HUES48 (cell line): ENCODE measurements at regions not wholly inside any gene's neighbourhood (a gene's known extent, or its start where the extent isn't known, plus 50 kb on each side); places are given as distances from the start of the nearest gene placed in this dataset.

ENCODE experiments used
- H3K27ac ChIP-seq: one replicate; pipeline ENCODE4 v1.7.0; 2013; ENCODE audit warnings: low read depth, low read length, inconsistent platforms
- H3K27me3 ChIP-seq: 2 replicates; pipeline ENCODE4 v1.6.1; 2013; ENCODE audit warnings: mild to moderate bottlenecking, low read length; ENCODE audit not compliant: control insufficient read depth, insufficient read depth
- H3K36me3 ChIP-seq: 2 replicates; pipeline ENCODE4 v1.6.1; 2013; ENCODE audit warnings: low read length; ENCODE audit not compliant: control insufficient read depth, insufficient read depth
- H3K4me1 ChIP-seq: 2 replicates; pipeline ENCODE4 v1.6.1; 2013; ENCODE audit warnings: mild to moderate bottlenecking, low read length; ENCODE audit not compliant: control insufficient read depth, insufficient read depth
- H3K4me3 ChIP-seq: 2 replicates; pipeline ENCODE4 v1.5.1; 2013; ENCODE audit warnings: mild to moderate bottlenecking, low read depth, low read length
- H3K9ac ChIP-seq: 2 replicates; pipeline ENCODE4 v1.6.1; 2013; ENCODE audit warnings: mild to moderate bottlenecking, low read depth, low read length, moderate library complexity
- H3K9me3 ChIP-seq: 2 replicates; pipeline ENCODE4 v1.6.1; 2013; ENCODE audit warnings: low read length; ENCODE audit not compliant: control insufficient read depth, insufficient read depth

DNA sequence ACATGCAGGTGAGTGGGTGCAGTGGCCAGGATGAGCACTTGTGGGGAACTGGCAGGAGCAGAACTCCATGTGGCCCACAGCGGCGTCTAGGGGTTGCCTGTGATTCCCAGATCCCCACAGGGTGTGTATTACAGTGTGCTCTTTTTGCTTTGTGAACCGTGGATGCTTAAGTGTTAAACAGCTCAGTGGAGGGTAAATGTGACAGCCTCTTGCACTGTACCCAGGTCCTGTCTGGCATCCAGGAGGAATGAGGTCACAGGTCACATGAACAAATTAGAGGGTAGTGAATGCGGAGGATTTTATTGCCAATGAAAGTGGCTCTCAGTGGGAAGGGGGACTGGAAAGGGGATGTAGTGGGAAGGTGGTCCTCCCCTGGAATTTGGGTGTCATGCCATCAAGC, 447.8 kb downstream of the SPRY1 start:
- Histone ChIP-seq H3K9ac (no peak overlapping the region), H3K27ac (no peak overlapping the region), H3K4me1 (peaks cover 10% of the 10 kb centered on the region; the same call in 1 of the 2 replicates), H3K9me3 (no peaks in the 10 kb centered on the region), H3K27me3 (no peaks in the 10 kb centered on the region), H3K36me3 (no peaks in the 10 kb centered on the region), H3K4me3 (no peak overlapping the region)

DNA sequence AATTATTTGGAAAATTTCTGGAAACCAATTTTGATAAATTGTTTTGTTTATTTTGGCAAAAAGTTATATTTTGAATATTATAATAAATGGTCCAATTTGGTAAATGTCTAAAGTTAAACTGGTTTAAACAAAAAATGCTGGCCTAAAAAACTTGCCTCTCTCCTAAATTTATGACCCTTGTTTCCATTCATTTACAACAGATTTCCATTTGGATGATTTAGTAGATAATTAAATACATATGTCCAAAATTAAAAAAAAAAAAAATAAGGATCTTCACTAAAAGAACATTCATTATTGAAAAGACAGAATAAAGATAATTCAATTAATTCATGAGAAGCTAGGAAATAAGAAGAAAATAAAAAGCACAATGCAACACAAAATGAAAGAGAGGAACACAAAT, 449.5 kb downstream of the SPRY1 start:
- no peak overlapping the region for H3K9ac ChIP-seq
- H3K27ac ChIP-seq = no peak overlapping the region
- H3K27me3 ChIP-seq = no peaks in the 10 kb centered on the region
- H3K4me3 ChIP-seq = no peak overlapping the region
- no peaks in the 10 kb centered on the region for H3K9me3 ChIP-seq
- H3K36me3 ChIP-seq = no peaks in the 10 kb centered on the region
- H3K4me1 ChIP-seq = peaks cover 14% of the 10 kb centered on the region; the same call in 1 of the 2 replicates

DNA sequence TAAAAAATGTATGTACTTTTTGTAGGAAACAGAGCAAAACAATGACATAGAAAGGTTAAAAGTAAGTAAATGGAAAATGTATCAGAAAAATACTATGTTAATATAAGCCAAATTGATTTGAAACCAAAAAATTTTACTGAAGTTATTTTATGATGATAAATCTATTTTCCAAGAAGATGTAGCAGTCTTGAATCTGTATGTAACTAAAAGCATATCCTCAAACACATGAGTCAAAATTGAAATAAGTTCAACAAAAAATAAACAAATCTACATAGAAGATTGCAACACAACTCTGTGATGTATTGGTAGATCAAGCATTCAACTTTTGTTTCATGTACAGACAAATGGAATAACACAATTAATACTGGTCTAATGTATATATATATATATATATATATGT, 450.0 kb downstream of the SPRY1 start:
- peaks cover 14% of the 10 kb centered on the region; the same call in 1 of the 2 replicates for H3K4me1 ChIP-seq
- no peaks in the 10 kb centered on the region for H3K9me3 ChIP-seq
- no peak overlapping the region for H3K4me3 ChIP-seq
- no peaks in the 10 kb centered on the region for H3K36me3 ChIP-seq
- no peaks in the 10 kb centered on the region for H3K27me3 ChIP-seq
- H3K27ac ChIP-seq = no peak overlapping the region
- H3K9ac ChIP-seq = no peak overlapping the region

DNA sequence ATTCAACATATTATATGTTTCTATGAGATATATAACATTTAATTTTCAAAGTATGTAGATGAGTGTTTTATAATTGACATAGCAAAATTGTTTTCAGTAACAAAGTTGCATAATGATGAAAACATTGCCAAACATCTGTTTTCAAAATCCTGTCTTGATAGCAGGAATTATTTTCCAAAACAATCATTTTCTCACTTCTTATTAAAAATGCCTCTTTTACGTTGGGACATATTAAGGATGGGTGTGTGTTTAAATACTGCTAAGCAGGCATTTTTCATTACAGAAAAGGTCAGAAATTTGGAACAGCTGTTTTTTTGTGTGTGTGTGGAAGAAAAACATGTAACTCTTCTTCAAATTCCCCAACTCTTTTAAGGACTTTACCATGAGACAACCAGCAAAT, 452.0 kb downstream of the SPRY1 start:
- Histone ChIP-seq H3K9me3 (no peaks in the 10 kb centered on the region), H3K36me3 (no peaks in the 10 kb centered on the region), H3K9ac (no peak overlapping the region), H3K4me1 (0 out of 2 replicates have a peak, but pooled peaks cover 5% of the 10 kb centered on the region), H3K4me3 (no peak overlapping the region), H3K27me3 (no peaks in the 10 kb centered on the region), H3K27ac (no peak overlapping the region)

DNA sequence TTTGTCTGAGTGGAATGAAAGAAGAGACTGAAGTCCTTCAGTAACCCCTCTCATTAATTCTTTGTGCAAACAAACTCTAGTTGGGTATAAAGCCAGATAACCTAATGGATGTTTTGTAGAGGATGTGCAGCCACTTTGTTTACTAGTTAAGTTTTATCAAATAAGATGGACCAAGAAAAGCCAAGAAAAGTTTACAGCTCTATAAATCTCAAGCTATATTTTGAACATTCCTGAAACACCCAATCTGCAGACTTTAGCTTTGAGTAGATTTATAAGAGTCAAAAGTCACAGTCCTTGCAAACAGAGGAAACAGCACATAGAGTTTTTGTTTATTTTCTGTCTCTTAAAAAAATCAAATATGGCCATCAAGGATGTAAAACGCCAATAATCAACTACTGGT, 452.9 kb downstream of the SPRY1 start:
- Histone ChIP-seq H3K9ac (no peak overlapping the region), H3K4me1 (0 out of 2 replicates have a peak, but pooled peaks cover 5% of the 10 kb centered on the region), H3K27ac (no peak overlapping the region), H3K36me3 (no peaks in the 10 kb centered on the region), H3K4me3 (no peak overlapping the region), H3K9me3 (no peaks in the 10 kb centered on the region), H3K27me3 (no peaks in the 10 kb centered on the region)

DNA sequence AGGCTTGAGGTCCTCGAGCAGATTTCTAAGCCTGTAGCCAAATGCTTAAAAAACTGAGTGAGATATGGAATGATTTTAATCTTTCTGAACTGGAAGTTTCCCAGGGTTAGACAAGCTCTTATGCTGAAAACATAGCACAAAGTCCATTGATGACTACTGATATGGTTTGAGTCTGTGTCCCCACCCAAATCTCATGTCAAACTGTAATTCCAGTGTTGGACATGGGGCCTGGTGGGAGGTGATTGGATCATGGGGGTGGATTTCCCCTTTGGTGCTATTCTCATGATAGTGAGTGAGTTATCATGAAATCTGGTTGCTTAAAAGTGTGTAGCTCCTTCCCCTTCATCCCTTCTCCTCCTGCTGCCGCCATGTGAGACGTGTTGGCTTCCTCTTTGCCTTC, 454.9 kb downstream of the SPRY1 start:
- H3K9ac ChIP-seq = no peak overlapping the region
- H3K27me3 ChIP-seq = no peaks in the 10 kb centered on the region
- no peaks in the 10 kb centered on the region for H3K9me3 ChIP-seq
- H3K4me3 ChIP-seq = no peak overlapping the region
- H3K36me3 ChIP-seq = no peaks in the 10 kb centered on the region
- no peak overlapping the region for H3K27ac ChIP-seq
- peaks cover 7% of the 10 kb centered on the region; the same call in 1 of the 2 replicates for H3K4me1 ChIP-seq

DNA sequence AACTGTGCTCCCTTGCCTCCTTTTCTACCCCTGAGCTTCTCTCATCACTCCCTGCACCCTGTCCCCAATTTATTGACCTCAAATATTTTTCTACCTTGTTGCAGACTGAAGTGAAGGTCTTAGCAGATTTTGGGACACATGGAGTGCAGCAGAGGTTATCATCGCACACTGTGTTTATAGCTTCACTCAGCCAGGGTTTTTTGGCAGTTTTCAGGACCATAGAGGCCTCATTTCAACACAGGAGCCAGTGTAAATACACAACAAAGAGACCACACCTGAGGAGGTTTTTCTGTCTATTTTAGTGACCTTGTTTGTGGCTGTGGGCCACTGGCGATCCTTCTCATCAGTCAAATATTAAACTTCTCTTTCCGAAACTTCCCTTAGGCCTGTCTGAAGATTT, 457.1 kb downstream of the SPRY1 start:
- no peak overlapping the region for H3K27ac ChIP-seq

DNA sequence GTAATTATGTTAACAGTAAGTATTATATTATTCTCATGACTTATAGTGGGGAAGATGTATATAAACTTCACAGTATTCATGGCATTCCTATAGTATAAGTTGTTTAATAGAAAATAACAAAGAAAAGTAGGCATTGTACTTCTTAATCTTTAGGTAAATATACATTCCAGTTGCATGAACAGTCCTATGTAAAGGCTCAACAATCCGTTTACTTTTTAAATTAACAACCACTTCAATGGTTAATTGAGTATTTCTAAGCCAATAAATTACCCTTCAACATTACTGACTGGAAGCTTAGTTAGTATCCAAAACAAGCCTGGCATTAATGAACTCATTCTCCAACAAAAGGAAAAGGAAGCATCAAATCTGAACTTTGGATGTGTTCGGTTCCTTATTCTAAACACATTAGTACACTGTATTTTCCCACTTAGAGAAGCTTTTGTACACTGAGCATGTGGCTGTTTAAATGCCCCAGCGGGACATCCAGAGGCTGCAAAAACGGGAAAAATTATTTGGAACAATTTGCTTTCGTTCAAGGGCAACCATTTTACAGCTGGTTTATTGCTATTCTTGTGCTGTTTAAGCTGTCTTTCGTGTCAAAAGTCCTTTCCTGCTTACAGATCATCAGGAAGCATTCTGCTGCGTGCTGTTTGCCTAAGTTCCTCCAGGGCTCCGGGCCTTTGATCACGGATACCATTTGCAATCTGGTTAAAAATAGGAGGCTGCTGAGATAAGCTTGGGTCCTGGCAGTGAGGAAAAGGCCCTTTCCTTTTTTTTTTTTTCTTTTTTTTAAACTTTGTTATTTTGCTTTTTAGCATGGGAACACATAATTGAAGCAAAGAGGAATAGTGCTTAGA, 460.3 kb downstream of the SPRY1 start:
- Histone ChIP-seq H3K4me1 (peaks cover 19% of the 10 kb centered on the region), H3K27me3 (no peaks in the 10 kb centered on the region), H3K9me3 (no peaks in the 10 kb centered on the region), H3K4me3 (peak overlapping the region; percentile 30; the same call in 1 of the 2 replicates), H3K9ac (peak overlapping the region; percentile 37; the same call in 1 of the 2 replicates), H3K27ac (peak overlapping the region; percentile 84), H3K36me3 (no peaks in the 10 kb centered on the region)

More for the DNA sequence above, 457.1 kb downstream of the SPRY1 start:
- Histone ChIP-seq H3K4me3 (no peak overlapping the region), H3K9me3 (no peaks in the 10 kb centered on the region), H3K9ac (no peak overlapping the region), H3K36me3 (no peaks in the 10 kb centered on the region), H3K27me3 (no peaks in the 10 kb centered on the region), H3K4me1 (peaks cover 25% of the 10 kb centered on the region)

DNA sequence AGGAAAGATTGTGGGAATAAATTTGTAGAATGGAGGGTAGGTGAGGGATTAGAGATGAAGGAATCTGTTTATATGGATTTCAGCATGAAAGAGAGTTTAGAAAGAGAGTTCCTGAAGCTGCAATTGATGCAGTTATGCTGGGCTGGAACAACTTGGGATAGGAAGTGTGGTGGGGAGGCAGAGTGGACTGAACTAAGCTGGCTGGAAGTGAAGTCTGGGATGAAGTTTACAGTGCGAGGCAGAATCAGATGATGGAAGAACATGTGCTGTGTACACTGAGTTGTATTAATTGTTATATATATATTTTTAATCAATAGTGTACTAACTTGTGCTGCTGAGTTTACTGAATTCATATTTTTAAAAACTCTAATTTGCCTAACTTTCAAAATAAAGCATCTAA, 461.9 kb downstream of the SPRY1 start:
- no peaks in the 10 kb centered on the region for H3K27me3 ChIP-seq
- no peaks in the 10 kb centered on the region for H3K36me3 ChIP-seq
- H3K9ac ChIP-seq = no peak overlapping the region
- H3K9me3 ChIP-seq = no peaks in the 10 kb centered on the region
- peaks cover 19% of the 10 kb centered on the region for H3K4me1 ChIP-seq
- no peak overlapping the region for H3K27ac ChIP-seq
- H3K4me3 ChIP-seq = no peak overlapping the region

DNA sequence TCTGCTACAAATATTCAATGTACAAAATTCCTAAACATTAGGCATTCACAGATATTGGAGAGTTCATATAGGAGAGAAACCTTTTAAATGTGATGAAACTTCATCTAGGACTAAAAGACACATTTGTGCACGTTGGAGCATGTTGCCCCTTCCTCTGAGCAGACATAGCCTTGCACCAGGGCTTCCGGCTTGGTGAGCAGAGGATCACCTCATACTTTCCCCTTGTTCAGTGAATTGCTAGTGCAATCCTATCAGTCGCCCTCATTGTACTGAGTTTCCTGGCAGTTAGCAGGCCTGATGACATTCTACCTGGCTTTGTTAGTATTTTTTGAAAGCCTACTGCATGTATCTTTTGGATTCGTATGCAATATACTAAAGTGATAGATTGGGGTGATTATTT, 466.2 kb downstream of the SPRY1 start:
- no peaks in the 10 kb centered on the region for H3K27me3 ChIP-seq
- H3K9ac ChIP-seq = no peak overlapping the region
- peaks cover 5% of the 10 kb centered on the region; the same call in 1 of the 2 replicates for H3K4me1 ChIP-seq
- no peaks in the 10 kb centered on the region for H3K36me3 ChIP-seq
- no peaks in the 10 kb centered on the region for H3K9me3 ChIP-seq
- H3K4me3 ChIP-seq = no peak overlapping the region
- H3K27ac ChIP-seq = no peak overlapping the region

DNA sequence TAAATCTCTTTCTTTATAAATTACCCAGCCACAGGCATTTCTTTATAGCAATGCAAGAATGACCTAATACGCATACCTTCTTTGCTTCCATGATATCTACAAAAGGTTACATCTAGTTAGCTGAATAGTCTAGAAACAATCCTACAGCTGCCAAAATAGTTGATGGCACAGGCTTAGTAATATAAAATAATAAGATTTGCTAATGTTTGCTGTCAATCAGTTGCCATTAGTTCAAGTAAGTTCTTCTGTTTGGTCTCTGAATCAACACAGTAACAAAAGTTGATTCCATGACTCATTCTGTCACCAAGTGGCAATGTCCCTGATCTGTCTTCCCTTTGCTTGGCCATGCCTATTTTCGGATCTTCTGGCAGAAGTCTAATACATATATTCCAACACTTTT, 470.2 kb downstream of the SPRY1 start:
- H3K27ac ChIP-seq = no peak overlapping the region
- no peak overlapping the region for H3K4me3 ChIP-seq
- H3K27me3 ChIP-seq = no peaks in the 10 kb centered on the region
- H3K4me1 ChIP-seq = peaks cover 5% of the 10 kb centered on the region; the same call in 1 of the 2 replicates
- H3K36me3 ChIP-seq = no peaks in the 10 kb centered on the region
- H3K9ac ChIP-seq = no peak overlapping the region
- no peaks in the 10 kb centered on the region for H3K9me3 ChIP-seq
